ENCODE measurements at regions not wholly inside any gene's neighbourhood (a gene's known extent, or its start where the extent isn't known, plus 50 kb on each side); places are given as distances from the start of the nearest gene placed in this dataset.

GRCh38 chr11:71112990-71113389 is 139.4 kb downstream of the SHANK2 start:
- Histone ChIP-seq H3K36me3 (ENCODE audit: insufficient read depth) (no peaks in the 10 kb centered on the region), H3K9ac (peak overlapping the region; percentile 93), H3K79me2 (ENCODE audit: insufficient read depth, low read depth) (no peaks in the 10 kb centered on the region), H2AFZ (ENCODE audit: low read depth) (peak overlapping the region; percentile 60), H4K20me1 (ENCODE audit: insufficient read depth) (no peaks in the 10 kb centered on the region), H3K4me3 (IDR thresholded peaks at IDR 0.05; ENCODE audit: insufficient read depth, low read depth, low read length) (no peak overlapping the region), H3K4me1 (ENCODE audit: low read depth, poor library complexity, severe bottlenecking) (peaks cover 50% of the 10 kb centered on the region), H3K27ac (peak overlapping the region; percentile 99), H3K4me2 (peak overlapping the region; percentile 88), H3K27me3 (ENCODE audit: insufficient read depth, low read depth) (no peaks in the 10 kb centered on the region)
- no peak for TF ChIP-seq CTCF (conservative IDR thresholded peaks at IDR 0.05; ENCODE audit: low read depth, low read length)

GRCh38 chr11:71112454-71112853 is 139.9 kb downstream of the SHANK2 start:
- Histone ChIP-seq H2AFZ (ENCODE audit: low read depth) (peak overlapping the region; percentile 60), H3K4me3 (IDR thresholded peaks at IDR 0.05; ENCODE audit: insufficient read depth, low read depth, low read length) (no peak overlapping the region), H3K36me3 (ENCODE audit: insufficient read depth) (no peaks in the 10 kb centered on the region), H3K27ac (peak overlapping the region; percentile 99), H3K27me3 (ENCODE audit: insufficient read depth, low read depth) (no peaks in the 10 kb centered on the region), H4K20me1 (ENCODE audit: insufficient read depth) (no peaks in the 10 kb centered on the region), H3K79me2 (ENCODE audit: insufficient read depth, low read depth) (no peaks in the 10 kb centered on the region), H3K4me1 (ENCODE audit: low read depth, poor library complexity, severe bottlenecking) (peaks cover 50% of the 10 kb centered on the region), H3K4me2 (peak overlapping the region; percentile 88), H3K9ac (peak overlapping the region; percentile 93; the same call in 1 of the 2 replicates)
- no peak for TF ChIP-seq CTCF (conservative IDR thresholded peaks at IDR 0.05; ENCODE audit: low read depth, low read length)

- TF ChIP-seq CTCF (conservative IDR thresholded peaks at IDR 0.05; ENCODE audit: low read depth, low read length), result no peak
- Histone ChIP-seq H3K79me2 (ENCODE audit: insufficient read depth, low read depth) (no peaks in the 10 kb centered on the region), H2AFZ (ENCODE audit: low read depth) (no peak overlapping the region), H3K27ac (no peak overlapping the region), H3K9ac (no peak overlapping the region), H3K27me3 (ENCODE audit: insufficient read depth, low read depth) (no peaks in the 10 kb centered on the region), H3K4me2 (no peak overlapping the region), H3K4me1 (ENCODE audit: low read depth, poor library complexity, severe bottlenecking) (peaks cover 34% of the 10 kb centered on the region), H3K4me3 (IDR thresholded peaks at IDR 0.05; ENCODE audit: insufficient read depth, low read depth, low read length) (no peak overlapping the region), H3K36me3 (ENCODE audit: insufficient read depth) (no peaks in the 10 kb centered on the region), H4K20me1 (ENCODE audit: insufficient read depth) (no peaks in the 10 kb centered on the region)
Measured at GRCh38 chr11:71109586-71109985, 142.8 kb downstream of the SHANK2 start.

GRCh38 chr11:71109186-71109585 is 143.2 kb downstream of the SHANK2 start:
- no peaks in the 10 kb centered on the region for H3K36me3 ChIP-seq (ENCODE audit: insufficient read depth)
- no peak overlapping the region for H3K9ac ChIP-seq
- H3K79me2 ChIP-seq (ENCODE audit: insufficient read depth, low read depth), result no peaks in the 10 kb centered on the region
- H3K27me3 ChIP-seq (ENCODE audit: insufficient read depth, low read depth), result no peaks in the 10 kb centered on the region
- TF ChIP-seq CTCF (conservative IDR thresholded peaks at IDR 0.05; ENCODE audit: low read depth, low read length), result no peak
- H4K20me1 ChIP-seq (ENCODE audit: insufficient read depth), result no peaks in the 10 kb centered on the region
- no peak overlapping the region for H3K4me3 ChIP-seq (IDR thresholded peaks at IDR 0.05; ENCODE audit: insufficient read depth, low read depth, low read length)
- H3K4me1 ChIP-seq (ENCODE audit: low read depth, poor library complexity, severe bottlenecking), result peaks cover 31% of the 10 kb centered on the region
- no peak overlapping the region for H2AFZ ChIP-seq (ENCODE audit: low read depth)
- no peak overlapping the region for H3K27ac ChIP-seq
- H3K4me2 ChIP-seq, result no peak overlapping the region
